Endothelial cell of umbilical vein (primary cell): ENCODE measurements at regions not wholly inside any gene's neighbourhood (a gene's known extent, or its start where the extent isn't known, plus 50 kb on each side); places are given as distances from the start of the nearest gene placed in this dataset.

Source experiments
- BruUV-seq: library from RNA; stranded (reverse); fragments of 400-500 nt; replicated peaks from 2 replicates; lab custom pipeline; 2021; lab: Mats Ljungman, UMichigan
- CTCF ChIA-PET: fragments of 300-600, 350-600 bp; sonication (Branson Sonifier 250); formaldehyde crosslinking; loops from one replicate; lab custom pipeline; 2021; ENCODE audit warnings: antibody characterized with exemption, inconsistent platforms; lab: Charles Lee
- POLR2A ChIA-PET: fragments of 300-600, 350-600 bp; sonication (Branson Sonifier 250); formaldehyde crosslinking; loops from one replicate; lab custom pipeline; 2021; ENCODE audit warnings: antibody characterized with exemption, inconsistent platforms; lab: Charles Lee
- DNase-seq: peaks from one replicate; pipeline ENCODE4 v3.0.0-alpha.2; 2011; ENCODE audit warnings: low read depth, low spot score
- FAIRE-seq: peaks from 2 replicates; lab custom pipeline; 2011; peaks lifted over from hg19 to GRCh38; lab: Jason Lieb, UNC
- H2AFZ ChIP-seq: 2 replicates; pipeline ENCODE4 v1.6.0; 2012; ENCODE audit warnings: low read depth, low read length, control low read depth, inconsistent platforms
- H3K27ac ChIP-seq: 2 replicates; pipeline ENCODE4 v1.5.1; 2011; ENCODE audit warnings: low read depth, mild to moderate bottlenecking, control low read depth, low read length, moderate library complexity; ENCODE audit not compliant: insufficient read depth
- H3K27me3 ChIP-seq, 2 experiments: 2 replicates each; pipeline versions ENCODE4 v1.6.0 to v1.6.1; 2011; ENCODE audit warnings: low read length in 2 of 2, mixed read lengths in 1 of 2; ENCODE audit not compliant: control insufficient read depth in 2 of 2, insufficient read depth in 2 of 2
- H3K36me3 ChIP-seq, 2 experiments: 2 replicates in 1 of 2; 3 replicates in 1 of 2; pipeline ENCODE4 v1.5.1; 2011; ENCODE audit warnings: low read length in 2 of 2, mild to moderate bottlenecking in 1 of 2, moderate library complexity in 1 of 2; ENCODE audit not compliant: control insufficient read depth in 2 of 2, insufficient read depth in 2 of 2; ENCODE audit errors: extremely low read depth in 1 of 2
- H3K4me1 ChIP-seq: 3 replicates; pipeline ENCODE4 v1.5.1; 2011; ENCODE audit warnings: mild to moderate bottlenecking, low read length; ENCODE audit not compliant: control insufficient read depth, insufficient read depth; ENCODE audit errors: extremely low read depth
- H3K4me2 ChIP-seq: 2 replicates; pipeline ENCODE4 v1.6.1; 2011; ENCODE audit warnings: low read length, control low read depth, mixed read lengths; ENCODE audit not compliant: insufficient read depth
- H3K4me3 ChIP-seq, 3 experiments: fragments of 200-600 bp in 1 of 3; sonication (generic), shearing (Covaris generic) in 1 of 3; replicated peaks in 1 of 3; 2 replicates each; pipeline ENCODE4 v1.5.1; 2011 to 2016; ENCODE audit warnings: control low read depth in 3 of 3, low read length in 3 of 3, mild to moderate bottlenecking in 2 of 3, inconsistent platforms in 1 of 3, low read depth in 1 of 3, moderate library complexity in 1 of 3; ENCODE audit not compliant: insufficient read depth in 1 of 3
- H3K79me2 ChIP-seq: 2 replicates; pipeline ENCODE4 v1.6.0; 2012; ENCODE audit warnings: low read length, inconsistent platforms; ENCODE audit not compliant: control insufficient read depth, insufficient read depth
- H3K9ac ChIP-seq: replicated peaks from 2 replicates; pipeline ENCODE3; 2011; ENCODE audit warnings: low read length, control low read depth; ENCODE audit not compliant: insufficient read depth; ENCODE audit errors: extremely low read depth
- H3K9me1 ChIP-seq: replicated peaks from 3 replicates; pipeline ENCODE4 v1.6.0; 2011; ENCODE audit warnings: mild to moderate bottlenecking, low read length; ENCODE audit not compliant: control insufficient read depth, insufficient read depth; ENCODE audit errors: extremely low read depth
- H3K9me3 ChIP-seq: replicated peaks from 2 replicates; pipeline ENCODE4 v1.5.1; 2012; ENCODE audit warnings: low read length, inconsistent platforms; ENCODE audit not compliant: control insufficient read depth, insufficient read depth
- H4K20me1 ChIP-seq: replicated peaks from 2 replicates; pipeline ENCODE3; 2011; ENCODE audit warnings: mild to moderate bottlenecking, low read length; ENCODE audit not compliant: control insufficient read depth, insufficient read depth; ENCODE audit errors: extremely low read depth
- EZH2 ChIP-seq: IDR thresholded peaks from 2 replicates; pipeline ENCODE4 v1.6.1; 2012; ENCODE audit warnings: borderline replicate concordance, low read depth, mild to moderate bottlenecking, moderate library complexity, low read length, inconsistent platforms; ENCODE audit not compliant: severe bottlenecking
- FOS ChIP-seq: IDR thresholded peaks from 2 replicates; pipeline ENCODE4 v1.6.1; 2011; ENCODE audit warnings: mild to moderate bottlenecking, low read length, moderate library complexity, borderline replicate concordance; ENCODE audit not compliant: insufficient read depth
- GATA2 ChIP-seq: IDR thresholded peaks from 2 replicates; pipeline ENCODE4 v1.7.0; 2011; ENCODE audit warnings: low read depth, mild to moderate bottlenecking, moderate library complexity, mixed read lengths, low read length; ENCODE audit not compliant: insufficient read length, insufficient read depth
- JUN ChIP-seq: IDR thresholded peaks from 2 replicates; pipeline ENCODE4 v1.6.1; 2011; ENCODE audit warnings: borderline replicate concordance, low read depth; ENCODE audit not compliant: insufficient read length, insufficient read depth
- MYC ChIP-seq: IDR thresholded peaks from one replicate; pipeline ENCODE4 v1.6.1; 2011; ENCODE audit warnings: mild to moderate bottlenecking, low read depth, low read length
- POLR2A ChIP-seq: IDR thresholded peaks from 2 replicates; pipeline ENCODE4 v1.6.1; 2012; ENCODE audit warnings: low read depth, mild to moderate bottlenecking, control low read depth, low read length
- POLR2AphosphoS5 ChIP-seq: IDR thresholded peaks from 2 replicates; pipeline ENCODE4 v1.6.1; 2012; ENCODE audit warnings: low read depth, mild to moderate bottlenecking, control low read depth, low read length, moderate library complexity; ENCODE audit not compliant: insufficient read depth
- dilution Hi-C: fragments of 300-500 bp; cut with MboI; formaldehyde crosslinking; loops from one replicate; pipeline ENCODE4 v1.15.0; 2019; ENCODE audit warnings: low sequenced_read_pairs; ENCODE audit not compliant: extremely low pct_ligation_motif_present
- intact Hi-C: fragments of 100-400 bp; cut with micrococcal nuclease; formaldehyde crosslinking; loops from one replicate; pipeline ENCODE4 v1.10.0; 2022
- TF ChIP-seq, protein P1 (sequence below), 2 donors: IDR thresholded peaks; 1 replicate in 1 of 2; 2 replicates in 1 of 2; pipeline ENCODE4 v1.5.1; 2011; ENCODE audit warnings: low read length in 2 of 2, mild to moderate bottlenecking in 2 of 2, moderate library complexity in 2 of 2, control low read depth in 1 of 2, inconsistent platforms in 1 of 2, low read depth in 1 of 2; ENCODE audit not compliant: insufficient read depth in 1 of 2; ENCODE audit errors: extremely low read depth in 1 of 2
- TF ChIP-seq, protein P2 (sequence below): IDR thresholded peaks from 2 replicates; pipeline ENCODE4 v1.6.1; 2011; ENCODE audit not compliant: insufficient read depth, insufficient read length

DNA sequence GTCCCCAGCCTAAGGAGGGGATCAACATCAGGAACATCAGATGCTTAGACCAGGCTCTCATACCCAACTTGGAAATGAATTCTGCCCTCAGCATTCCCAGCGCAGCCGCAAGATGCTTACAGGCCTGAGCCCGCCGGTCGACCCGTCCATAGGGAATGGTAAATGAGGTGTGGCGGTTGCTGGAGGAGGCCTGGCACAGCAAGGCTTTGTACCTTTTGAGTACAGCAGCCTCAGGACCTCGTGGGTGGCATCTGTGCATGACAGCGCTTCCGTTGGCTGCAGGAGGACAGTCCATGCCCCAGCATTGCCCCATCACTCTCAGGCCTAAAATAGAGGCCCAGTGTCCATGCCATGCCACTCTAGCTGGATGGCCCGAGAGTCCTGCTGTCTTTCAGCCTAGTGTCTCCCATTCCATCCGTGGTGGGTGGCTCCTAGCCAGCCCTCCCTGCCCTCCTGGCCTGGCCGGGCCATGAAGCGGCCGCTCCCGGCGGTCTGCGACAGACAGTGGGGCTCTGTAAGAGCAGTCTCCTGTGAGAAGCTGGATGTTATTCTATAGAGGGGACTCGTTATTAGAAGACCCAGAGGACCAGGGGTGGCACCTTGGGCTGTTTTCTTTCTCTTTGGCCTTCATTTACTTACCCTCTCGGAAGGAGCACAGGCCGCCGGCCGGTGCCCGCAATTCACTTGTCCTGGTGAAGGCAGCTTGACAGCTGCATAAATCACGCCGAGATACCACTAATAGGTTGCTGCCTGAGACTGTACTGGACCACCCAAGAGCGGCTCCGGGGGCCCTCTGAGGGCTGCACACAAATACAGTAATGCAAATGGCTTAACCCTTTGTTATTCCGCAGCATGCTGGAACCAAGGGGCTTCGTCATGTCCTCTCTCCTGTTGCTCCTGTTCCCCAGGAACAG lies 223.5 kb upstream of the TUT7 start:
- H3K9me1 ChIP-seq: no peaks in the 10 kb centered on the region
- no peaks in the 10 kb centered on the region for H3K9me3 ChIP-seq
- H2AFZ ChIP-seq: no peak overlapping the region
- no peak overlapping the region for H3K27ac ChIP-seq
- no peaks in the 10 kb centered on the region for H3K36me3 ChIP-seq
- CTCF ChIA-PET: no interaction called here
- no peak overlapping the region for H3K4me2 ChIP-seq
- intact Hi-C loops (no loop called here), dilution Hi-C loops (no loop called here)
- POLR2A ChIA-PET: no interaction called here
- no TSS peak for BruUV-seq
- H3K9ac ChIP-seq: no peak overlapping the region
- no peak overlapping the region for H3K4me3 ChIP-seq
- DNase-seq: no peak
- TF ChIP-seq, protein P1, sequence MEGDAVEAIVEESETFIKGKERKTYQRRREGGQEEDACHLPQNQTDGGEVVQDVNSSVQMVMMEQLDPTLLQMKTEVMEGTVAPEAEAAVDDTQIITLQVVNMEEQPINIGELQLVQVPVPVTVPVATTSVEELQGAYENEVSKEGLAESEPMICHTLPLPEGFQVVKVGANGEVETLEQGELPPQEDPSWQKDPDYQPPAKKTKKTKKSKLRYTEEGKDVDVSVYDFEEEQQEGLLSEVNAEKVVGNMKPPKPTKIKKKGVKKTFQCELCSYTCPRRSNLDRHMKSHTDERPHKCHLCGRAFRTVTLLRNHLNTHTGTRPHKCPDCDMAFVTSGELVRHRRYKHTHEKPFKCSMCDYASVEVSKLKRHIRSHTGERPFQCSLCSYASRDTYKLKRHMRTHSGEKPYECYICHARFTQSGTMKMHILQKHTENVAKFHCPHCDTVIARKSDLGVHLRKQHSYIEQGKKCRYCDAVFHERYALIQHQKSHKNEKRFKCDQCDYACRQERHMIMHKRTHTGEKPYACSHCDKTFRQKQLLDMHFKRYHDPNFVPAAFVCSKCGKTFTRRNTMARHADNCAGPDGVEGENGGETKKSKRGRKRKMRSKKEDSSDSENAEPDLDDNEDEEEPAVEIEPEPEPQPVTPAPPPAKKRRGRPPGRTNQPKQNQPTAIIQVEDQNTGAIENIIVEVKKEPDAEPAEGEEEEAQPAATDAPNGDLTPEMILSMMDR (IDR thresholded peaks at IDR 0.05; ENCODE audit: extremely low read depth in 1 of 2, insufficient read depth in 1 of 2, low read depth in 1 of 2, low read length in 2 of 2): no peak
- no peak for TF ChIP-seq MYC
- TF ChIP-seq POLR2A: no peak
- TF ChIP-seq GATA2: no peak
- no peak for TF ChIP-seq POLR2AphosphoS5
- TF ChIP-seq EZH2: no peak
- TF ChIP-seq, protein P2, sequence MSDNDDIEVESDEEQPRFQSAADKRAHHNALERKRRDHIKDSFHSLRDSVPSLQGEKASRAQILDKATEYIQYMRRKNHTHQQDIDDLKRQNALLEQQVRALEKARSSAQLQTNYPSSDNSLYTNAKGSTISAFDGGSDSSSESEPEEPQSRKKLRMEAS: no peak
- TF ChIP-seq FOS: no peak
- TF ChIP-seq JUN: no peak
- H4K20me1 ChIP-seq: no peaks in the 10 kb centered on the region
- H3K27me3 ChIP-seq: no peaks in the 10 kb centered on the region
- H3K4me1 ChIP-seq: no peaks in the 10 kb centered on the region
- FAIRE-seq: no peak
- H3K79me2 ChIP-seq: no peaks in the 10 kb centered on the region
